ENCODE measurements at regions not wholly inside any gene's neighbourhood (a gene's known extent, or its start where the extent isn't known, plus 50 kb on each side); places are given as distances from the start of the nearest gene placed in this dataset.

- no peak overlapping the region for H2AFZ ChIP-seq (ENCODE audit: low read length)
- H3K9ac ChIP-seq (ENCODE audit: insufficient read depth, low read length) = no peak overlapping the region
- no peaks in the 10 kb centered on the region for H3K79me2 ChIP-seq (ENCODE audit: control insufficient read depth, insufficient read depth, low read length)
- TF ChIP-seq CTCF (conservative IDR thresholded peaks at IDR 0.05 in 1 of 2, IDR thresholded peaks at IDR 0.05 in 1 of 2; ENCODE audit: low read depth in 1 of 2, low read length in 2 of 2) = no peak
- TF ChIP-seq EZH2 (IDR thresholded peaks at IDR 0.05; ENCODE audit: low read length, missing control alignments) = no peak
- no peak overlapping the region for H3K4me2 ChIP-seq (ENCODE audit: extremely low read depth, insufficient read depth, low read length)
- H3K27me3 ChIP-seq (ENCODE audit: control insufficient read depth, insufficient read depth, low read length) = no peaks in the 10 kb centered on the region
- no peaks in the 10 kb centered on the region for H3K9me3 ChIP-seq (ENCODE audit: control insufficient read depth, insufficient read depth, low read depth, low read length)
- no peak overlapping the region for H3K4me3 ChIP-seq (replicated peaks in 1 of 4; ENCODE audit: control extremely low read depth in 1 of 4, insufficient read depth in 1 of 4, low read depth in 3 of 4, low read length in 4 of 4)
- DNase-seq (ENCODE audit: low read depth in 2 of 2) = no peak
- H3K36me3 ChIP-seq (ENCODE audit: control insufficient read depth, insufficient read depth, low read length) = no peaks in the 10 kb centered on the region
- no peaks in the 10 kb centered on the region for H4K20me1 ChIP-seq (ENCODE audit: control insufficient read depth, extremely low read depth, insufficient read depth, low read length)
- H3K27ac ChIP-seq (ENCODE audit: insufficient read depth, low read length) = no peak overlapping the region
- H3K4me1 ChIP-seq (ENCODE audit: control insufficient read depth, extremely low read depth, insufficient read depth, low read length) = no peaks in the 10 kb centered on the region
Observed at GRCh38 chr5:114822863-114823262, 346.8 kb downstream of the TRIM36 start.

- H3K79me2 ChIP-seq (ENCODE audit: control insufficient read depth, insufficient read depth, low read length) = no peaks in the 10 kb centered on the region
- no peak for DNase-seq (ENCODE audit: low read depth in 2 of 2)
- H3K4me2 ChIP-seq (ENCODE audit: extremely low read depth, insufficient read depth, low read length) = no peak overlapping the region
- H3K27me3 ChIP-seq (ENCODE audit: control insufficient read depth, insufficient read depth, low read length) = no peaks in the 10 kb centered on the region
- H4K20me1 ChIP-seq (ENCODE audit: control insufficient read depth, extremely low read depth, insufficient read depth, low read length) = no peaks in the 10 kb centered on the region
- no peaks in the 10 kb centered on the region for H3K9me3 ChIP-seq (ENCODE audit: control insufficient read depth, insufficient read depth, low read depth, low read length)
- TF ChIP-seq CTCF (conservative IDR thresholded peaks at IDR 0.05 in 1 of 2, IDR thresholded peaks at IDR 0.05 in 1 of 2; ENCODE audit: low read depth in 1 of 2, low read length in 2 of 2) (no peak), EZH2 (IDR thresholded peaks at IDR 0.05; ENCODE audit: low read length, missing control alignments) (no peak)
- no peaks in the 10 kb centered on the region for H3K4me1 ChIP-seq (ENCODE audit: control insufficient read depth, extremely low read depth, insufficient read depth, low read length)
- H3K27ac ChIP-seq (ENCODE audit: insufficient read depth, low read length) = no peak overlapping the region
- H3K9ac ChIP-seq (ENCODE audit: insufficient read depth, low read length) = no peak overlapping the region
- H2AFZ ChIP-seq (ENCODE audit: low read length) = no peak overlapping the region
- H3K4me3 ChIP-seq (replicated peaks in 1 of 4; ENCODE audit: control extremely low read depth in 1 of 4, insufficient read depth in 1 of 4, low read depth in 3 of 4, low read length in 4 of 4) = no peak overlapping the region
- H3K36me3 ChIP-seq (ENCODE audit: control insufficient read depth, insufficient read depth, low read length) = no peaks in the 10 kb centered on the region
Observed at GRCh38 chr5:114822436-114822835, 347.3 kb downstream of the TRIM36 start.

DNA sequence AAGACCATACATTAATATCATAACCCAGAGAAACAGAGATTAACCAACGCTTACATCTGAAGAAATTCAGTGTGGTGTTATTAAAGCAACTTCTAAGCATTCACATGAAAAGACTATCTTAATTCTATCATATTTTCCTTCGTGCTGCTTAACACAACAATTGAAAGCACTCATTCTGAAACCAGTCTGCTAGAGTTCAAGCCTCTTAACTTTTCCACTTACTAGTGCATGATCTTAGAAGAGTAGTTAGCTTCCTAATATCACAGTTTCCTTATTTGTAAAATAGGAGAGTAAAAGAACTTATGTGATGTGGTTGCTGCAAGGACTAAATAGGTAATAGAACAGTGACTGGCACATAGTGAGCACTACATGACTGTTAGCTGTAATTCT, 379.3 kb downstream of the TRIM36 start:
- no peak overlapping the region for H3K27ac ChIP-seq (ENCODE audit: insufficient read depth, low read length)
- no peaks in the 10 kb centered on the region for H3K79me2 ChIP-seq (ENCODE audit: control insufficient read depth, insufficient read depth, low read length)
- no peak for DNase-seq (ENCODE audit: low read depth in 2 of 2)
- H2AFZ ChIP-seq (ENCODE audit: low read length) = no peak overlapping the region
- H3K4me2 ChIP-seq (ENCODE audit: extremely low read depth, insufficient read depth, low read length) = no peak overlapping the region
- no peak overlapping the region for H3K4me3 ChIP-seq (replicated peaks in 1 of 4; ENCODE audit: control extremely low read depth in 1 of 4, insufficient read depth in 1 of 4, low read depth in 3 of 4, low read length in 4 of 4)
- H3K9ac ChIP-seq (ENCODE audit: insufficient read depth, low read length) = no peak overlapping the region
- H4K20me1 ChIP-seq (ENCODE audit: control insufficient read depth, extremely low read depth, insufficient read depth, low read length) = no peaks in the 10 kb centered on the region
- TF ChIP-seq CTCF (conservative IDR thresholded peaks at IDR 0.05 in 1 of 2, IDR thresholded peaks at IDR 0.05 in 1 of 2; ENCODE audit: low read depth in 1 of 2, low read length in 2 of 2) (no peak), EZH2 (IDR thresholded peaks at IDR 0.05; ENCODE audit: low read length, missing control alignments) (no peak)
- H3K9me3 ChIP-seq (ENCODE audit: control insufficient read depth, insufficient read depth, low read depth, low read length) = no peaks in the 10 kb centered on the region
- no peaks in the 10 kb centered on the region for H3K27me3 ChIP-seq (ENCODE audit: control insufficient read depth, insufficient read depth, low read length)
- H3K36me3 ChIP-seq (ENCODE audit: control insufficient read depth, insufficient read depth, low read length) = no peaks in the 10 kb centered on the region
- H3K4me1 ChIP-seq (ENCODE audit: control insufficient read depth, extremely low read depth, insufficient read depth, low read length) = no peaks in the 10 kb centered on the region

Measured in fibroblast of lung (primary cell).